WI38 (cell line): ENCODE measurements at regions not wholly inside any gene's neighbourhood (a gene's known extent, or its start where the extent isn't known, plus 50 kb on each side); places are given as distances from the start of the nearest gene placed in this dataset.

Experiments
- H3K4me3 ChIP-seq: 2 replicates; pipeline ENCODE4 v1.5.1; 2011; ENCODE audit warnings: low read depth, mild to moderate bottlenecking, control low read depth, low read length
- CTCF ChIP-seq: IDR thresholded peaks from 2 replicates; pipeline ENCODE4 v1.5.1; 2012; ENCODE audit warnings: low read depth, mild to moderate bottlenecking, control low read depth, low read length

- TF ChIP-seq CTCF: no peak
- no peak overlapping the region for H3K4me3 ChIP-seq
Measured at GRCh38 chr4:33357121-33357520, 2637.0 kb downstream of the PCDH7 start.

- TF ChIP-seq CTCF: no peak
- no peak overlapping the region for H3K4me3 ChIP-seq
Measured at GRCh38 chr4:33369446-33369845, 2649.3 kb downstream of the PCDH7 start.

- no peak overlapping the region for H3K4me3 ChIP-seq
- no peak for TF ChIP-seq CTCF
Measured at GRCh38 chr4:33381816-33382215, 2661.6 kb downstream of the PCDH7 start.

GRCh38 chr4:33386764-33387163 lies 2666.6 kb downstream of the PCDH7 start:
- H3K4me3 ChIP-seq: no peak overlapping the region
- TF ChIP-seq CTCF: no peak

- no peak overlapping the region for H3K4me3 ChIP-seq
- TF ChIP-seq CTCF: no peak
Measured at GRCh38 chr4:33390976-33391375, 2670.8 kb downstream of the PCDH7 start.

- no peak for TF ChIP-seq CTCF
- H3K4me3 ChIP-seq: no peak overlapping the region
Measured at GRCh38 chr4:33395731-33396485, 2675.7 kb downstream of the PCDH7 start.

GRCh38 chr4:33400504-33400903 lies 2680.3 kb downstream of the PCDH7 start:
- H3K4me3 ChIP-seq: no peak overlapping the region
- no peak for TF ChIP-seq CTCF
